Left lung (tissue), 4 donors: ENCODE measurements at regions not wholly inside any gene's neighbourhood (a gene's known extent, or its start where the extent isn't known, plus 50 kb on each side); places are given as distances from the start of the nearest gene placed in this dataset.

Experiments used
- ATAC-seq: fragments of 200-7000 bp; cut with Tn5 transposase; one replicate; pipeline ENCODE4 v1.9.1; 2020; ENCODE audit warnings: moderate library complexity
- DNase-seq, 4 donors: peaks; one replicate each; pipeline ENCODE4 v3.0.0-alpha.2; 2013 to 2020
- H3K27ac ChIP-seq, 2 donors: fragments of 200-600 bp; sonication (generic) in 1 of 2; one replicate each; pipeline versions ENCODE4 v1.5.0 to v1.8.0; 2020 to 2021
- H3K27me3 ChIP-seq, 2 donors: fragments of 200-600 bp; sonication (generic) in 1 of 2; one replicate each; pipeline versions ENCODE4 v1.5.0 to v1.8.0; 2020 to 2021
- H3K36me3 ChIP-seq, 2 donors: fragments of 200-600 bp; sonication (generic) in 1 of 2; one replicate each; pipeline versions ENCODE4 v1.5.0 to v1.8.0; 2020 to 2021
- H3K4me1 ChIP-seq, 2 donors: fragments of 200-600 bp; one replicate each; pipeline ENCODE4 v1.8.0; 2021
- H3K4me3 ChIP-seq, 2 donors: fragments of 200-600 bp; sonication (generic) in 1 of 2; one replicate each; pipeline versions ENCODE4 v1.5.0 to v1.8.0; 2020 to 2021; ENCODE audit warnings: mild to moderate bottlenecking in 1 of 2
- H3K9me3 ChIP-seq, 2 donors: fragments of 200-600 bp; sonication (generic) in 1 of 2; one replicate each; pipeline versions ENCODE4 v1.5.0 to v1.8.0; 2020 to 2021
- intact Hi-C, 2 donors: fragments of 100-400 bp; cut with DNase I; formaldehyde crosslinking; loops; one replicate each; pipeline versions ENCODE4 v1.11.2 to v1.14.2; 2022
- TF ChIP-seq, protein P1 (sequence below), 2 donors: fragments of 200-600 bp; sonication (generic) in 1 of 2; IDR thresholded peaks; one replicate each; pipeline versions ENCODE4 v1.5.0 to v1.8.0; 2021; ENCODE audit warnings: antibody characterized with exemption in 2 of 2
- donor health status: DM: no; HTN: yes; CAD: no.
- donor health status: DM: no; HTN: no; CAD: no.

DNA sequence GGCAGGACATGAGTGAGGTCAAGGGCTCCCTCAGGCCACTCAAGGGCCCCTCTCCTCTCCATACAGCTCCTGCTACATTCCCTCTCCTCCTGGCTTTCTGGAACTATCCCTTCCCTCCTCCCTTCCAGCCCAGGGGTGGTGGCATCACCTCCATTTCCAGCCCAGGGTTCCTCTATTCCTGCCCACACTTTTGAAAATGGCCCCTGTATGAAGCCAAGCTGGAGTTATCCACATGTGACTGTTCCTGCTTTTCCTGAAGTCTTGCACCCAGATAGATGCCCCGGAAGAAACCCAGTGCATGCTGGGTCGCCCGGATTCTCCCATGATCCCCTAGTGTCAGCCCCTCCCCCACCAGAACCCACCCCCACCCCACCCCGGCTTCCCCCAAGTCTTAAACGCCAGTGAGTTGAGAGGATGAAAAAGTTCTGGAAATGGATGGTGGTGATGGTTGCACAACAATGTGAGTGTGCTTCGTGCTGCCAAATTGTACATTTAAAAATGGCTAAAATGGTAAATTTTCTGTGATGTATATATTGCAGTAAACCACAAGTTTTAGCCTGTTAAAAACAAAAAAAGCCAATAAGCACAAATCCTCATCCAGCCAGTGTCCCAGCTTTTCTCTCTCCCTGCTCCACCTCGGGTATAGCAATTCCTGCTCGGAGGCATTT, 136.9 kb downstream of the SCARB1 start:
- no peaks in the 10 kb centered on the region for H3K27me3 ChIP-seq
- ATAC-seq (no peak), DNase-seq (peak in 1 of 4 donors; percentile 13)
- intact Hi-C loops, result no loop called here
- peak overlapping the region; percentile 50 to 85 for H3K27ac ChIP-seq
- H3K36me3 ChIP-seq, result no peaks in the 10 kb centered on the region
- H3K4me1 ChIP-seq, result peaks cover 9 to 56% of the 10 kb centered on the region in 2 donors
- TF ChIP-seq, protein P1, sequence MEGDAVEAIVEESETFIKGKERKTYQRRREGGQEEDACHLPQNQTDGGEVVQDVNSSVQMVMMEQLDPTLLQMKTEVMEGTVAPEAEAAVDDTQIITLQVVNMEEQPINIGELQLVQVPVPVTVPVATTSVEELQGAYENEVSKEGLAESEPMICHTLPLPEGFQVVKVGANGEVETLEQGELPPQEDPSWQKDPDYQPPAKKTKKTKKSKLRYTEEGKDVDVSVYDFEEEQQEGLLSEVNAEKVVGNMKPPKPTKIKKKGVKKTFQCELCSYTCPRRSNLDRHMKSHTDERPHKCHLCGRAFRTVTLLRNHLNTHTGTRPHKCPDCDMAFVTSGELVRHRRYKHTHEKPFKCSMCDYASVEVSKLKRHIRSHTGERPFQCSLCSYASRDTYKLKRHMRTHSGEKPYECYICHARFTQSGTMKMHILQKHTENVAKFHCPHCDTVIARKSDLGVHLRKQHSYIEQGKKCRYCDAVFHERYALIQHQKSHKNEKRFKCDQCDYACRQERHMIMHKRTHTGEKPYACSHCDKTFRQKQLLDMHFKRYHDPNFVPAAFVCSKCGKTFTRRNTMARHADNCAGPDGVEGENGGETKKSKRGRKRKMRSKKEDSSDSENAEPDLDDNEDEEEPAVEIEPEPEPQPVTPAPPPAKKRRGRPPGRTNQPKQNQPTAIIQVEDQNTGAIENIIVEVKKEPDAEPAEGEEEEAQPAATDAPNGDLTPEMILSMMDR (IDR thresholded peaks at IDR 0.05), result no peak
- no peaks in the 10 kb centered on the region for H3K9me3 ChIP-seq
- H3K4me3 ChIP-seq, result no peak overlapping the region

DNA sequence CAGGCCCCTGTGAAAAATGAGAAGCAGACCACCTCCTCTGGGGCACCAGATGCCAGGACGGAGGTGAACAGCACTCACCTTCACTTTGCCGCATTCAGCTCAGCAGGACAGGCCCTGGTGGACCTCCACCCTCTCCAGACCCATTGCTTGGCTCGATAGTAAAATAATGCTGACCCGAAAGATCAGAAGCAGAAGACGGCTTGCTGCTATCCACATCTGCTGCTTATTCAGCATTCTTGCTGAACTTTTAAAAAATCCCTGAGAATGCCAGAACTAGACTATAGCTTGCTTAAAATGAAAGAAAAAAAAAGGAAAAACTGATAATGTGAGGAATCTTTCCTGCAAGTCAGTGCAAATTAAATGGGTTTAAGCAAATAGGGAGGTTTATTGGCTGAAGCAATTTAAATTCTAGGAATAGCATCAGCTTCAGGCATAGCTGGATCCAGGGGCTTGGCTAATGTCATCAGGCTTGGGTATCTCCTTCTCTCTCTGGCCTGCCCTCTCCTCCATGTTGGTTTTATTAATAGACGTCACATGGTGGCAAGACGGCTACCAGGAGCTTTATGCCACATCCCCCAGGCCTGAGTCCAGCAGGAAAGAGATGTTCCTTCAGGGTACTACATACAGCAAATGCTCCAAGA, 137.9 kb downstream of the SCARB1 start:
- no peak for DNase-seq
- intact Hi-C loops, result no loop called here
- peak overlapping the region in 1 of 2 donors; percentile 85 for H3K27ac ChIP-seq

DNA sequence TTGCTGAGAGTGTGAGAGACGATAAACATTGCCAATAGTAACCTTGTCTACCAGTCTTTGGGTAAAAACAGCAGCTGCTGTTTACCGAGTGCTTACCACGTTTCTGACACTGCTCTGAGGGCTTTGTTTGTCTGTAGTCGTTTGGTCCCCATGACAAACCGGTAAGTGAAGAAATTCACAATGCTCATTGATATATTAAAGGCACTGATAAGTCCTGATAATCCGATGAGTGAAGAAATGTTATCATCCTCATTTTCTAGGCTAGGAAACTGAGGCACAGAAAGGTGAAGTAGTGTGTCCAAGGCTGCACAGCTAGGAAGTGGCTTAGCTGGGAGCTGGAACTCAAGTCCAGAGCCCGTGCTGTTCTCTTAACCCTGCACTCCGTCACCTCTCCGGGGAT, 138.6 kb downstream of the SCARB1 start:
- TF ChIP-seq, protein P1 (IDR thresholded peaks at IDR 0.05), result no peak
- H3K27ac ChIP-seq, result peak overlapping the region in 1 of 2 donors; percentile 85
- intact Hi-C loops, result no loop called here

More for the DNA sequence above, 137.9 kb downstream of the SCARB1 start:
- no peak overlapping the region for H3K4me3 ChIP-seq
- peaks cover 14 to 61% of the 10 kb centered on the region in 2 donors for H3K4me1 ChIP-seq
- no peaks in the 10 kb centered on the region for H3K9me3 ChIP-seq
- TF ChIP-seq, protein P1 (IDR thresholded peaks at IDR 0.05), result no peak
- no peak for ATAC-seq
- H3K36me3 ChIP-seq, result no peaks in the 10 kb centered on the region
- no peaks in the 10 kb centered on the region for H3K27me3 ChIP-seq

DNA sequence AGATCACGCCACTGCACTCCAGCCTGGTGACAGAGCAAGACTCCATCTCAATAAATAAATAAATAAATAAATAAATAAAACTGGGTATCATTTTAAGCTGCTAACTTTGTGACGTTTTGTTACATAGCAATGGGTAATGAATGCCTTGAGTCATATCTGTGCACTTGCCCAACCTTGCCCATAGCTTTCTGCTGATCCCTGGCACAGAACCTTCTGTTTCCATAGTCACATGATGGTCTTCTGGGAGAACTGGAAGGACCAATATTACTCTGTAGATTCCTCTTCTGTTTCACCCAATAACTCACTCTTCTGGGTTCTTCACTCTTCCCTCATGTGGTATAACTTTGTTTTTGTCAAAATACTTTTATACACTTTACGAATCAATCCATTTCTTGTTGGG, 140.8 kb downstream of the SCARB1 start:
- peaks cover 12 to 65% of the 10 kb centered on the region in 2 donors for H3K4me1 ChIP-seq
- H3K9me3 ChIP-seq, result no peaks in the 10 kb centered on the region
- no peaks in the 10 kb centered on the region for H3K27me3 ChIP-seq
- intact Hi-C loops, result no loop called here
- no peak overlapping the region for H3K4me3 ChIP-seq
- TF ChIP-seq, protein P1 (IDR thresholded peaks at IDR 0.05), result no peak
- ATAC-seq (no peak), DNase-seq (no peak)
- H3K36me3 ChIP-seq, result no peaks in the 10 kb centered on the region
- no peak overlapping the region for H3K27ac ChIP-seq

More for the DNA sequence above, 138.6 kb downstream of the SCARB1 start:
- H3K4me1 ChIP-seq, result peaks cover 12 to 61% of the 10 kb centered on the region in 2 donors
- DNase-seq (no peak), ATAC-seq (no peak)
- no peaks in the 10 kb centered on the region for H3K36me3 ChIP-seq
- H3K9me3 ChIP-seq, result no peaks in the 10 kb centered on the region
- H3K4me3 ChIP-seq, result no peak overlapping the region
- H3K27me3 ChIP-seq, result no peaks in the 10 kb centered on the region

- H3K9me3 ChIP-seq, result no peaks in the 10 kb centered on the region
- peaks cover 12 to 61% of the 10 kb centered on the region in 2 donors for H3K4me1 ChIP-seq
- no peaks in the 10 kb centered on the region for H3K27me3 ChIP-seq
- H3K4me3 ChIP-seq, result no peak overlapping the region
- TF ChIP-seq, protein P1 (IDR thresholded peaks at IDR 0.05), result no peak
- DNase-seq, result no peak
- H3K36me3 ChIP-seq, result no peaks in the 10 kb centered on the region
- peak overlapping the region in 1 of 2 donors; percentile 64 for H3K27ac ChIP-seq
- intact Hi-C loops, result no loop called here
- no peak for ATAC-seq
Observed at GRCh38 chr12:124721501-124722162, 142.0 kb downstream of the SCARB1 start.
